DND-41 (cell line): ENCODE measurements at regions not wholly inside any gene's neighbourhood (a gene's known extent, or its start where the extent isn't known, plus 50 kb on each side); places are given as distances from the start of the nearest gene placed in this dataset.

ENCODE experiments used
- ATAC-seq: fragments of 200-7000 bp; cut with Tn5 transposase; 3 replicates; pipeline ENCODE4 v1.9.1; 2021; ENCODE audit warnings: low read depth; ENCODE audit not compliant: insufficient read depth
- DNase-seq: peaks from one replicate; pipeline ENCODE4 v3.0.0-alpha.2; 2020
- H2AFZ ChIP-seq: 2 replicates; pipeline ENCODE4 v1.6.0; 2012; ENCODE audit warnings: low read depth, low read length
- H3K27ac ChIP-seq: 2 replicates; pipeline ENCODE4 v1.5.1; 2012; ENCODE audit warnings: low read length, inconsistent platforms
- H3K27me3 ChIP-seq: fragments of 200-600 bp; sonication (generic); 2 replicates; pipeline ENCODE4 v1.6.0; 2012; ENCODE audit warnings: low read length, mild to moderate bottlenecking, inconsistent platforms; ENCODE audit not compliant: insufficient read depth, poor library complexity
- H3K36me3 ChIP-seq: 2 replicates; pipeline ENCODE4 v1.5.1; 2012; ENCODE audit warnings: low read length, inconsistent platforms; ENCODE audit not compliant: insufficient read depth
- H3K4me1 ChIP-seq: 2 replicates; pipeline ENCODE4 v1.5.1; 2012; ENCODE audit warnings: mild to moderate bottlenecking, low read length; ENCODE audit not compliant: insufficient read depth
- H3K4me2 ChIP-seq: 2 replicates; pipeline ENCODE4 v1.6.0; 2012; ENCODE audit warnings: mild to moderate bottlenecking, moderate library complexity, low read length, inconsistent platforms; ENCODE audit not compliant: insufficient read depth
- H3K4me3 ChIP-seq, 2 experiments: fragments of 200-600 bp in 1 of 2; shearing (Covaris generic) in 1 of 2; 2 replicates each; pipeline ENCODE4 v1.5.1; 2012 to 2016; ENCODE audit warnings: inconsistent platforms in 2 of 2, low read length in 2 of 2, mild to moderate bottlenecking in 2 of 2, low read depth in 1 of 2, moderate library complexity in 1 of 2
- H3K79me2 ChIP-seq: 2 replicates; pipeline ENCODE4 v1.6.0; 2012; ENCODE audit warnings: low read length, inconsistent platforms; ENCODE audit not compliant: insufficient read depth
- H3K9ac ChIP-seq: 2 replicates; pipeline ENCODE4 v1.6.0; 2012; ENCODE audit warnings: low read depth, mild to moderate bottlenecking, inconsistent platforms, low read length, moderate library complexity
- H3K9me3 ChIP-seq: 2 replicates; pipeline ENCODE4 v1.5.1; 2012; ENCODE audit warnings: low read length, moderate library complexity, mild to moderate bottlenecking, inconsistent platforms; ENCODE audit not compliant: insufficient read depth, severe bottlenecking
- H4K20me1 ChIP-seq: 2 replicates; pipeline ENCODE4 v1.6.0; 2012; ENCODE audit warnings: low read length; ENCODE audit not compliant: insufficient read depth
- CTCF ChIP-seq: IDR thresholded peaks from 2 replicates; pipeline ENCODE4 v1.5.1; 2012; ENCODE audit warnings: borderline replicate concordance, low read length, moderate library complexity, mild to moderate bottlenecking; ENCODE audit not compliant: poor library complexity, severe bottlenecking; ENCODE audit errors: extremely low read depth
- EZH2 ChIP-seq: IDR thresholded peaks from 3 replicates; pipeline ENCODE4 v1.6.1; 2012; ENCODE audit warnings: borderline replicate concordance, low read depth, mild to moderate bottlenecking, moderate library complexity, low read length, inconsistent platforms; ENCODE audit not compliant: severe bottlenecking

- DNase-seq, result no peak
- H3K9me3 ChIP-seq, result no peaks in the 10 kb centered on the region
- H3K9ac ChIP-seq, result no peak overlapping the region
- no peaks in the 10 kb centered on the region for H3K4me1 ChIP-seq
- H3K4me2 ChIP-seq, result no peak overlapping the region
- no peak for TF ChIP-seq EZH2
- TF ChIP-seq CTCF, result no peak
- H3K27me3 ChIP-seq, result no peaks in the 10 kb centered on the region
- H3K27ac ChIP-seq, result no peak overlapping the region
- no peaks in the 10 kb centered on the region for H4K20me1 ChIP-seq
- no peaks in the 10 kb centered on the region for H3K79me2 ChIP-seq
- no peak overlapping the region for H2AFZ ChIP-seq
- H3K4me3 ChIP-seq, result no peak overlapping the region
- H3K36me3 ChIP-seq, result no peaks in the 10 kb centered on the region
- ATAC-seq, result no peak
These were observed 226.5 kb upstream of the CDYL start for GRCh38 chr6:4549556-4550226.

DNA sequence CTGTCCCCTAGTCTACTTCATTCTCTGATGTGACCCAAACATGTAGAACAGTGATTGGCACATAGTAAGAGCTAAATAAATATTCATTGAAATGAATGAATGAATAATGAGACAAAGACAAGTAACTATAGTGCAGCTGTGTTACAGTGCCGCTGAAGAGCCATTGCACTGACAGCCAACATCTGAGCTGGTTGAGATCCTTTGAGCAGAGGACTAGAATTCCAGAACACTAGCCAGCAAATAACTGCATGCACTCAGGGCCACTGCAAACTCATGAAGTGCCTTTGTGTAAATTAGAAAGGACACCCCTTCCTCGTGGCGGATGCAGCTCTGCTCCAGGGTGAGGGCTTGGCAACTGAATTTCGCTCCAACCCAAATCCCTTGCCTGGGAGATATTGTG is 230.3 kb upstream of the CDYL start:
- no peaks in the 10 kb centered on the region for H4K20me1 ChIP-seq
- H3K79me2 ChIP-seq, result no peaks in the 10 kb centered on the region
- H3K27me3 ChIP-seq, result no peaks in the 10 kb centered on the region
- no peak for TF ChIP-seq EZH2
- TF ChIP-seq CTCF, result no peak
- no peaks in the 10 kb centered on the region for H3K36me3 ChIP-seq
- H3K9me3 ChIP-seq, result no peaks in the 10 kb centered on the region
- H3K4me3 ChIP-seq, result no peak overlapping the region
- no peak overlapping the region for H2AFZ ChIP-seq
- DNase-seq (no peak), ATAC-seq (no peak)
- H3K4me2 ChIP-seq, result no peak overlapping the region
- H3K4me1 ChIP-seq, result no peaks in the 10 kb centered on the region
- H3K27ac ChIP-seq, result no peak overlapping the region
- H3K9ac ChIP-seq, result no peak overlapping the region

DNA sequence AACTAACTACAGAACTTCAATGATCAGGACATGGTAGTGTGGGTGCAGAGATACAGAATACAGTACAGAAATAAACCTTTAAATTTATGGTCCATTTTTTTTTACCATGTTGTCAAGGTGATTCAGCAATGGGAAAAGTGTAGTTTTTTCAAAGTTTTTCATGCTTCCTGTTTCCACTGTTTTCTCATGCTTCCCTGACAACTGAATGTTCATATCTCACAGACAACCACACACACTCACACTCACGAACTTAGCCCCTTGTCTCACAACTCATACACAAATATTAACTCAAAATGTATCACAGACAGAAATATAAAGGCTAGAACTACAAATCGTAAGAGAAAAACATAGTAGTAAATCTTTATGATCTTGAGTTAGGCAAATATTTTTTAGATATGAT is 232.6 kb upstream of the CDYL start:
- DNase-seq (no peak), ATAC-seq (no peak)
- Histone ChIP-seq H3K4me1 (no peaks in the 10 kb centered on the region), H3K9me3 (no peaks in the 10 kb centered on the region), H3K4me2 (no peak overlapping the region), H3K79me2 (no peaks in the 10 kb centered on the region), H3K4me3 (no peak overlapping the region), H3K27me3 (no peaks in the 10 kb centered on the region), H3K9ac (no peak overlapping the region), H4K20me1 (no peaks in the 10 kb centered on the region), H3K36me3 (no peaks in the 10 kb centered on the region), H2AFZ (no peak overlapping the region), H3K27ac (no peak overlapping the region)
- TF ChIP-seq CTCF, result no peak

- ATAC-seq, result no peak
- H3K4me2 ChIP-seq, result no peak overlapping the region
- no peak for TF ChIP-seq CTCF
- TF ChIP-seq EZH2, result no peak
- H3K36me3 ChIP-seq, result no peaks in the 10 kb centered on the region
- DNase-seq, result no peak
- H3K4me1 ChIP-seq, result no peaks in the 10 kb centered on the region
- H3K27me3 ChIP-seq, result no peaks in the 10 kb centered on the region
- H3K27ac ChIP-seq, result no peak overlapping the region
- no peaks in the 10 kb centered on the region for H4K20me1 ChIP-seq
- H3K4me3 ChIP-seq, result no peak overlapping the region
- H3K9ac ChIP-seq, result no peak overlapping the region
- no peaks in the 10 kb centered on the region for H3K9me3 ChIP-seq
- no peak overlapping the region for H2AFZ ChIP-seq
- no peaks in the 10 kb centered on the region for H3K79me2 ChIP-seq
These were observed 242.6 kb upstream of the CDYL start for GRCh38 chr6:4533576-4533975.
